ENCODE measurements at regions not wholly inside any gene's neighbourhood (a gene's known extent, or its start where the extent isn't known, plus 50 kb on each side); places are given as distances from the start of the nearest gene placed in this dataset.

GRCh38 chr15:66965201-66965900 is 100.1 kb upstream of the SMAD3 start:
- no peak overlapping the region for H4K5ac ChIP-seq (ENCODE audit: low read depth, low read length)
- no peak overlapping the region for H3K18ac ChIP-seq (ENCODE audit: low read depth, low read length)
- ATAC-seq (ENCODE audit: low read depth) (no peak), DNase-seq (no peak)
- no peak overlapping the region for H4K8ac ChIP-seq (ENCODE audit: low read depth in 2 of 2, low read length in 2 of 2)
- no peak overlapping the region for H3K23ac ChIP-seq (ENCODE audit: low read depth, low read length)
- no peaks in the 10 kb centered on the region; the same call in 1 of the 2 replicates for H3K27me3 ChIP-seq (ENCODE audit: control insufficient read depth, insufficient read depth, low read length)
- ChIA-PET POLR2A (ENCODE audit: unreplicated experiment) (no interaction called here), CTCF (interaction anchor here (1.2 kb wide), 1 partner anchor 11 kb away, joined by 6 read pairs; no protein-coding TSS in a partner anchor)
- H3K4me2 ChIP-seq (ENCODE audit: low read depth, low read length), result no peak overlapping the region
- H2BK20ac ChIP-seq (ENCODE audit: low read depth, low read length), result no peak overlapping the region
- no TSS peak for BruUV-seq (replicated peaks)
- no peak overlapping the region for H3K4me3 ChIP-seq (ENCODE audit: insufficient read depth, low read depth, low read length)
- no peaks in the 10 kb centered on the region for H3K4me1 ChIP-seq (ENCODE audit: control insufficient read depth, insufficient read depth, low read length)
- no peak overlapping the region for H2BK5ac ChIP-seq (ENCODE audit: low read depth, low read length, poor library complexity, severe bottlenecking)
- no peak overlapping the region for H2AK9ac ChIP-seq (replicated peaks; ENCODE audit: low read depth, low read length, poor library complexity)
- H4K91ac ChIP-seq (ENCODE audit: insufficient read depth, low read depth, low read length), result no peak overlapping the region
- H2AFZ ChIP-seq (replicated peaks; ENCODE audit: low read length, poor library complexity), result no peak overlapping the region
- dilution Hi-C loops (cut with HindIII; ENCODE audit: low sequenced_read_pairs, unreplicated experiment), result no loop called here
- H2BK120ac ChIP-seq (ENCODE audit: low read depth, low read length), result no peak overlapping the region
- no peaks in the 10 kb centered on the region; the same call in 1 of the 2 replicates for H4K20me1 ChIP-seq (ENCODE audit: insufficient read depth, low read length)
- no peak overlapping the region for H3K14ac ChIP-seq (replicated peaks; ENCODE audit: low read depth, low read length)
- H3K9me1 ChIP-seq (ENCODE audit: insufficient read depth, low read length), result no peaks in the 10 kb centered on the region
- WGBS, 2 experiments (ENCODE audit: extremely low coverage in 2 of 2, insufficient read length in 1 of 2), result 89% methylated on average over 3 of the region's 10 CpGs; no CpG with 5 or more reads in 1 of the 2 experiments
- intact Hi-C loops (cut with micrococcal nuclease), result no loop called here
- H3K9ac ChIP-seq (ENCODE audit: low read depth, low read length), result no peak overlapping the region
- H2BK15ac ChIP-seq (ENCODE audit: low read depth, low read length), result no peak overlapping the region
- TF ChIP-seq ELK1 (IDR thresholded peaks at IDR 0.05; ENCODE audit: borderline replicate concordance, low read depth, low read length) (no peak), SMC3 (IDR thresholded peaks at IDR 0.05; ENCODE audit: low read depth, low read length) (no peak), NFE2L2 (IDR thresholded peaks at IDR 0.05; ENCODE audit: low read depth, low read length) (no peak), RFX5 (IDR thresholded peaks at IDR 0.05; ENCODE audit: low read depth, low read length) (no peak), USF2 (IDR thresholded peaks at IDR 0.05; ENCODE audit: low read depth, low read length) (no peak), CTCF (conservative IDR thresholded peaks at IDR 0.05; ENCODE audit: low read depth, low read length) (no peak), MXI1 (IDR thresholded peaks at IDR 0.05; ENCODE audit: borderline replicate concordance, low read depth, low read length) (no peak), BHLHE40 (IDR thresholded peaks at IDR 0.05; ENCODE audit: low read depth, low read length) (no peak), FOS (IDR thresholded peaks at IDR 0.05; ENCODE audit: low read depth, low read length) (no peak), POLR2A (IDR thresholded peaks at IDR 0.05; ENCODE audit: low read depth, low read length) (no peak), RCOR1 (IDR thresholded peaks at IDR 0.05; ENCODE audit: insufficient replicate concordance, low read length) (no peak), MAZ (IDR thresholded peaks at IDR 0.05; ENCODE audit: borderline replicate concordance, low read depth, low read length) (no peak), CHD1 (IDR thresholded peaks at IDR 0.05; ENCODE audit: low read depth, low read length) (no peak), RAD21 (IDR thresholded peaks at IDR 0.05; ENCODE audit: low read length) (no peak), CEBPB (IDR thresholded peaks at IDR 0.05; ENCODE audit: low read depth, low read length) (no peak), MAFK (IDR thresholded peaks at IDR 0.05; ENCODE audit: low read depth, low read length) (no peak)
- no peaks in the 10 kb centered on the region for H3K36me3 ChIP-seq (ENCODE audit: control insufficient read depth, insufficient read depth, low read length)
- no peak overlapping the region for H3K56ac ChIP-seq (ENCODE audit: extremely low read depth, insufficient read depth, low read length)
- H3K79me1 ChIP-seq (ENCODE audit: low read depth in 1 of 2, low read length in 2 of 2), result no peaks in the 10 kb centered on the region
- no peak overlapping the region for H3K4ac ChIP-seq (ENCODE audit: low read depth, low read length)
- no peak overlapping the region for H3K27ac ChIP-seq (ENCODE audit: insufficient read depth, low read length)
- H2AK5ac ChIP-seq (ENCODE audit: low read depth, low read length), result no peak overlapping the region
- H3K9me3 ChIP-seq (ENCODE audit: control insufficient read depth, insufficient read depth, low read length), result no peaks in the 10 kb centered on the region
- in situ Hi-C loops (cut with MboI; ENCODE audit: low sequenced_read_pairs), result no loop called here
